Breast epithelium (tissue), 3 donors: ENCODE measurements at regions not wholly inside any gene's neighbourhood (a gene's known extent, or its start where the extent isn't known, plus 50 kb on each side); places are given as distances from the start of the nearest gene placed in this dataset.

Source experiments
- POLR2A ChIP-seq: fragments of 450-650 bp; IDR thresholded peaks from one replicate; pipeline ENCODE4 v1.6.1; 2016; ENCODE audit warnings: antibody characterized with exemption, mild to moderate bottlenecking, moderate library complexity
- POLR2AphosphoS5 ChIP-seq, 3 donors: sonication (generic); formaldehyde crosslinking; IDR thresholded peaks; one replicate each; pipeline ENCODE4 v1.6.1; 2017; ENCODE audit warnings: antibody characterized with exemption in 3 of 3
- TF ChIP-seq, protein P1 (sequence below), 3 donors: fragments of 450-650 bp; IDR thresholded peaks; one replicate each; pipeline ENCODE4 v1.5.1; 2016 to 2017; ENCODE audit warnings: antibody characterized with exemption in 3 of 3, mild to moderate bottlenecking in 3 of 3, moderate library complexity in 3 of 3

- TF ChIP-seq, protein P1, sequence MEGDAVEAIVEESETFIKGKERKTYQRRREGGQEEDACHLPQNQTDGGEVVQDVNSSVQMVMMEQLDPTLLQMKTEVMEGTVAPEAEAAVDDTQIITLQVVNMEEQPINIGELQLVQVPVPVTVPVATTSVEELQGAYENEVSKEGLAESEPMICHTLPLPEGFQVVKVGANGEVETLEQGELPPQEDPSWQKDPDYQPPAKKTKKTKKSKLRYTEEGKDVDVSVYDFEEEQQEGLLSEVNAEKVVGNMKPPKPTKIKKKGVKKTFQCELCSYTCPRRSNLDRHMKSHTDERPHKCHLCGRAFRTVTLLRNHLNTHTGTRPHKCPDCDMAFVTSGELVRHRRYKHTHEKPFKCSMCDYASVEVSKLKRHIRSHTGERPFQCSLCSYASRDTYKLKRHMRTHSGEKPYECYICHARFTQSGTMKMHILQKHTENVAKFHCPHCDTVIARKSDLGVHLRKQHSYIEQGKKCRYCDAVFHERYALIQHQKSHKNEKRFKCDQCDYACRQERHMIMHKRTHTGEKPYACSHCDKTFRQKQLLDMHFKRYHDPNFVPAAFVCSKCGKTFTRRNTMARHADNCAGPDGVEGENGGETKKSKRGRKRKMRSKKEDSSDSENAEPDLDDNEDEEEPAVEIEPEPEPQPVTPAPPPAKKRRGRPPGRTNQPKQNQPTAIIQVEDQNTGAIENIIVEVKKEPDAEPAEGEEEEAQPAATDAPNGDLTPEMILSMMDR (IDR thresholded peaks at IDR 0.05): no peak
- TF ChIP-seq POLR2A: no peak
- no peak for TF ChIP-seq POLR2AphosphoS5 (IDR thresholded peaks at IDR 0.05)
These were observed 1009.9 kb upstream of the SEMA6D start for GRCh38 chr15:46707452-46707851.
